ENCODE measurements at regions not wholly inside any gene's neighbourhood (a gene's known extent, or its start where the extent isn't known, plus 50 kb on each side); places are given as distances from the start of the nearest gene placed in this dataset.
"Not testable (repeated sequence)": the region's sequence is repeated elsewhere in the genome, so short reads cannot be mapped to it uniquely, and the experiment has no call there.

DNA sequence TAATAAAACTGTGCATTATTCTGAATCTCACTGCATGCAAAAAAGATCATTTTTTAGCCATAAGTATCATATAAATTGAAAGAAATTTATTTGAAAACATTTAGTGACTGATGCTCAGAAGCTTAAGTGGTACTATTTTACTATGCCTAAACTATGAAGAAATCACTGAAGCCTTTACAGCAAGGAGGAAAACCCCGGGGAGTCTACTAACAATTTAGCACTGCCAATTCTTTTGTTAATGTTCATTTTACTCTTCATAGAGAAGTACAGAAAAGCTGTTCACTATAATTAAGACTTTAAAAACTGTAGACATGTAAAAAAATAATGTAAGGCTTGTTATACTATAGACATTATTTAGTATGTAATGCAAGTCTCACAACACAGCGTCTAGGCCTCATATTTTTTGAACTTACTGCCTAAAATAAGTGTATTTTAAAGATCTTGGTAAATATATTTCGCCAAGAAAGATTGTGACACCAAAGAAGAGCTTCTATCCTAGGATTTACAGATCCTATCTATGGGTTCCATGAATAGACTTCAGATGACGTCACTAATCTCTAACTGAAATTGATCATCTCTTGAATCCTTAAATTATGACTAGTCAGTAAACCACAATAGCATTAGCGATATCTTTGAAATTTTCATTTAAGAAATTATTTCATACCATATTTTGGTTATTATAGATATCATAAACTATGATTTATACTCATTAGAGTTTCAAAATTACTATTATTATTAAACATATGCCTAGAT, 602.5 kb downstream of the TMA16 start:
- no peak for DNase-seq (ENCODE audit: low read depth)

DNA sequence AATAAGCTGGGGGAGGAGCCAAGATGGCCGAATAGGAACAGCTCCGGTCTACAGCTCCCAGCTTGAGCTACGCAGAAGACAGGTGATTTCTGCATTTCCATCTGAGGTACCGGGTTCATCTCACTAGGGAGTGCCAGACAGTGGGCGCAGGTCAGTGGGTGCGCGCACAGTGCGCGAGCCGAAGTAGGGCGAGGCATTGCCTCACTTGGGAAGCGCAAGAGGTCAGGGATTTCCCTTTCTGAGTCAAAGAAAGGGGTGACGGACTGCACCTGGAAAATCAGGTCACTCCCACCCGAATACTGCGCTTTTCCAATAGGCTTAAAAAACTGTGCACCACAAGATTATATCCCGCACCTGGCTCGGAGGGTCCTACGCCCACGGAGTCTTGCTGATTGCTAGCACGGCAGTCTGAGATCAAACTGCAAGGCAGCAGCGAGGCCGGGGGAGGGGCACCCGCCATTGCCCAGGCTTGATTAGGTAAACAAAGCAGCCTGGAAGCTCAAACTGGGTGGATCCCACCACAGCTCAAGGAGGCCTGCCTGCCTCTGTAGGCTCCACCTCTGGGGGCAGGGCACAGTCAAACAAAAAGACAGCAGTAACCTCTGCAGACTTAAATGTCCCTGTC, 606.4 kb downstream of the TMA16 start:
- DNase-seq (ENCODE audit: low read depth): not testable (repeated sequence)

DNA sequence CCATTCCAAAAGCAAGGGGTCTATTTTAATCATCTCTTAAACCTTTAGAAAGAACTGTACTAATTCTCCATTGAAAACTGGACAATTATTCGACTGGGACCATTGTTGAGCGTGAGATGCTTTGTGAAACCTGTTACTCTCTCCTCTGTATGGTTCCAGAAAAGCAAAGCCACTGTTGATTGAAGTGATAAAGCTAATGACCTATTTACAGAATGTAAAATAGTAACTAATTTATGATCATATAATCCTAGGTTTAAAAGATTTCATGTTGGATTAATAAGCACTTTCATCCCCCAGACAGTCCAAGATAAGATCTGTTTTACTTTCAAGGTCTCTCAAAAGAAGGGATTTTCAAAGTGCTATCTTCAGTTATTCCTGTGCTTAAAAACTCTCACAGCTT, 614.5 kb downstream of the TMA16 start:
- DNase-seq (ENCODE audit: low read depth): no peak

DNA sequence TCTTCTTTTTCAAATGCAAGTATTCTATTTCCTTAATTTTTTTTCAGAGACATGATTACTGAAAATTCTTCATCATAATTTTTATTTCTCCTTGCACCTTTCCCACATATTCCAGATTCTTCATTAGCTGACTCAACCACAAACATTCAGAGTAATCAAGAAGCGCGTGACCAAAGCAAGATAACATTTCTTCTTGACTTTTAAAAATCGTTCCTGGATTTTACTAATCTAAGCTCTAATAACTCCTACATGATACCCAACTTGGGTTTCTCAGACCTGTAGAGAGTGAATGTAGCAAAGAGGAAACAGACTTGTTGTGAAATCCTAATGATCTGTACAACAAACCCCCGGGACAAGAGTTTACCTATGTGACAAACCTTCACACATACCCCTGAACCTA, 615.0 kb downstream of the TMA16 start:
- DNase-seq (ENCODE audit: low read depth): no peak

DNA sequence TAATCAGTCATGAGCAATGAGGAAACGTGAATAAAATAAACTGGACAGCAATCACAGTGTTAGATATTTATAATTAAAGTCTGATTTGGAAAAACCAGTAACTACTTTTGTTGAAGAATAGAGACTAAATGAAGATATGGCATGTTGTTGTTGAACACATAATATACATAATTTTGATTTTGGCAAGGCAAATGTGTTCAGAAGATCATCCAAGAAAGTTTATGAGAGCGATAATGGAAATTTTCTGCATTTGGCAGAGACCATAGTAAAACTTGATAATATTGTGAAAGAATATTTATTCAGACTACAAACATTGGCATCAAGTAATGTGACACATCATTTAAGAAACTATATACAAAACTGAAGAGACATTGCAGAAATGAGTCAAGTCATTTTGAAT, 620.7 kb downstream of the TMA16 start:
- DNase-seq (ENCODE audit: low read depth): no peak

DNA sequence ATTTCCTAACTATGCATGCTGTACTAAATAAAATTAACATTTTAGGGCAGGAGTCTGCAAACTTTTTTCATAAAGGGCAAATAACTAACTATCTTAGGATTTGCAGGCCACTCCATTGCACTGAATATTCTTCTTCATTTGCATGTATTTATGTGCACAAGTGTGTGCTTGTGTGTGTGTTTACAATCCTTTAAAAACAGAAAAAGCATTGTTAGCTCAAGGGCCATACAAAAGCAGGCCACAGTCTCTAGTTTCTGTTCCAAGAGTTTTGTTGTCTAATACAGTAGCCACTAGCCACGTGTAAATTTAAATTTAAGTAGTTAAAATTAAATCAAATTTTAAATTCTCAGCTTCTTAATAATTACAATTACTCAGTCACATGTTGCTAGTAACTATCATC, 621.8 kb downstream of the TMA16 start:
- no peak for DNase-seq (ENCODE audit: low read depth)

DNA sequence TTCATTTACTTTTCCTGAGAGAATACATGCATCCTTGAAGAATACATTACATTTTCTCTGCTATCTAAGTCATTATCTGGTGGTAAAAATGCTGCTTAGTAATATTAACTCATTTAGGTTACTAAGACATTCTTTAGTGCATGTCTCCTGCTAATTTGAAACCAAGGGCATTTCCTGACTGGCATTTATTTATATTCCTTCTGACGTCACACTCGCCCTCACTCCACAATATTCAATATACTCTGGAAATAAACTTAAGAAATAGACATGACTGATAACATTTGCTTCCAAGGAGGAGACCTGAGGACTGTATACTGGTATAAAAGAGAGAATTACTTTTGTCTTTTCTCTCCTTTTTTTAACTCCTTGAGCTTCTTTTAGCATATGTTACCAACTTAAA, 619.5 kb upstream of the SMIM31 start:
- no peak for DNase-seq (ENCODE audit: low read depth)

DNA sequence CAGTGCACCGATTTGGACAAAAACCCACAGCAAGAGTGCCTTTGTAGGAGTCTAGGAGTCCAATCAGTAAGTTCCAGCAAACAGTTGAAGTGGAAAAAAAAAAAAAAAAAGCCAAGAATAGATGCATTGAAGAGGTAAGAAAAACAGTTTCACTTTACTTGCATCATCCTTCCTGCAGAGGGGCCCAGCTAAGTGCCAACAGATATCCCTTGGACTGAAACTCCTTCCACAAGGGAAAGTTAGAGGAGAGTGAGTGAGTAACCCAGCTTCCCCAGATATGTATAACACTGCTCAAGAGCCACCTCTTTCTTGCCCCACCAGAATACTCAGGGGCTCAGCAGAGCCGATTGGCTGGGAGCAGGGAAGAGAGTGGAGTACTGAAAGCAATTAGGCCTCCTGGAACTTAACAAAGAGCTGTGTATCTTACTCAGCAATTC, 617.7 kb upstream of the SMIM31 start:
- DNase-seq (ENCODE audit: low read depth): peak; percentile 2

DNA sequence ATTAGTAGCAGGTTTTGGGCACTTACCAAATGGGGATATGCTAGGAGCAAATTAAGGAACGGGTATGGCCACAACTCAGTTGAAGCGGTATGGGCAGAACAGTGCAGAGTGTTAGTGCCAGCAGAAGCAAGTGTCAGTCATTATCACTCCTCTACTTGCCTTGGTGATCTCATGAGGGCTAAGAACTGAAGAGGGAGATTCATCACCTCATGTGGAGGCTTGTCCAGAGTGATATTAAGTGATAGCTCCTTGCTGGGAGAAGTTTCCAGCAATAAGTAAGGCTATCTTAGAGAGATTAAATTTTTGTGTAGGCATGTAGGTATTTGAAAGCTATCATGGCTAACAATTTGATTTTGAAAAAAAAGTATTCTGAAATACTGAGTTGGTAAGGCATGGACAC, 615.4 kb upstream of the SMIM31 start:
- no peak for DNase-seq (ENCODE audit: low read depth)

DNA sequence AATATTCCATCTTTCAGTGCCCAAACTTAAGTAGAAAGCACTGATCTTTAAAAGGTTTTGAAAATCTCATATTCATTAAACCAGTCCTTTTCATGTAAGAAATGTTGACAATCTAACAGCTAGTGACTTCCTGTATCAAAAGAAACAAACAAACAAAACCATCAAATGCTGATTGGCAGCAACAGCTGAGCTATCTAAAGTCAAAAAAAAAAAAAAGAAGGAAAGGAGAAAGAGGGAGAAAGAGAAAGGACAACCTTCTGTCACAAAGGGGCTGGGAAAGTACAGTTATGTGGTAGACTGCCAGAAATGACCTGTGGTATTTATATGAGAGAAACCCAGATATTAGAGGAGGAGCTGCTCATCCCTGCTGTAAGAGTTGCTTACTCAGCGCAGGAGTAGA, 614.6 kb upstream of the SMIM31 start:
- DNase-seq (ENCODE audit: low read depth): no peak

DNA sequence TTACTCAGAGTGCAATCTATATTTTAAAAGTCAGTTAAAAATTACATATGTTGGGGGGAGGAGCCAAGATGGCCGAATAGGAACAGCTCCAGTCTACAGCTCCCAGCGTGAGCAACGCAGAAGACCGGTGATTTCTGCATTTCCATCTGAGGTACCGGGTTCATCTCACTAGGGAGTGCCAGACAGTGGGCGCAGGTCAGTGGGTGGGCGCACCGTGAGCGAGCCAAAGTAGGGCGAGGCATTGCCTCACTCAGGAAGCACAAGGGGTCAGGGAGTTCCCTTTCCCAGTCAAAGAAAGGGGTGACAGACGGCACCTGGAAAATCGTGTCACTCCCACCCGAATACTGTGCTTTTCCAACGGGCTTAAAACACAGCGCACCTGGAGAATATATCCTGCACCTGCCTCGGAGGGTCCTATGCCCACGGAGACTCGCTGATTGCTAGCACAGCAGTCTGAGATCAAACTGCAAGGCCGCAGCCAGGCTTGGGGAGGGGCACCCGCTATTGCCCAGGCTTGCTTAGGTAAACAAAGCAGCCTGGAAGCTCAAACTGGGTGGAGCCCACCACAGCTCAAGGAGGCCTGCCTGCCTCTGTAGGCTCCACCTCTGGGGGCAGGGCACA, 612.1 kb upstream of the SMIM31 start:
- not testable (repeated sequence) for DNase-seq (ENCODE audit: low read depth)

DNA sequence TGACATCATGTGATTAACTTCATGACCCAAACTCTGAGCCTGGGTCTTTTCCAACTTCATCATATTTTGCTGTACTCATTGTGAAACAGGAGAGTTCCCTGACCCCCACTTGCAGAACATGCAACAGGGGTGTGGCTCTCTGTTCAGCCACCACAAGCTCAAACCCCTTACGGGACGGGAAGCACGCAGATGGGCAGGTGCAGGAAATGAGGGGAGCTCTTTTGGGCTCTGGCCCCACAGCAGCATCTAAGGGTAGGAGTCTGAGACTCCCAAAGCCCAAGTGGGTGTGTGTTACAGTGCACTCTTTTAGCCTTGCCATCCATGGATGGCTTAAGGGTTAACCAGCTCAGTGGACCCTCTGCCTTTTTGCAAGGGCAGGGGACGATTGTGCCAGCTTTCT, 599.5 kb upstream of the SMIM31 start:
- DNase-seq (ENCODE audit: low read depth): no peak

DNA sequence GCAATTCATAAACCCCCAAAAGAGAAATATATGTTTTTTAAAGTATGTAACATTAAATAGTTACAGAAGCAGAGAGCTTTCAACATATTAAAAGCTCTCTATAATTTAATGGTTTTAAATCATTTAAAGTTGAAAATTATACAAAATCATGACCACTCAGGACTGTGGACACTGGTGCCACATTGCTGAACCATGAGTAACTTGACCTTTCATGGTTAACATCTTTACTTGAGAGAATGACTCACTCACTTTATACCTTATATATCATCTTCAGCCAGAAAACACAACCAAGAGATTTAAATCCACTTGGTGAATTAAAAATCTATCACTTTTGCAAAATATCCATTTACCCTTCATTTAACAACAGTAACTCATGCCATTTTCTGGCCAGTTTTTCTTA, 584.3 kb upstream of the SMIM31 start:
- no peak for DNase-seq (ENCODE audit: low read depth)

DNA sequence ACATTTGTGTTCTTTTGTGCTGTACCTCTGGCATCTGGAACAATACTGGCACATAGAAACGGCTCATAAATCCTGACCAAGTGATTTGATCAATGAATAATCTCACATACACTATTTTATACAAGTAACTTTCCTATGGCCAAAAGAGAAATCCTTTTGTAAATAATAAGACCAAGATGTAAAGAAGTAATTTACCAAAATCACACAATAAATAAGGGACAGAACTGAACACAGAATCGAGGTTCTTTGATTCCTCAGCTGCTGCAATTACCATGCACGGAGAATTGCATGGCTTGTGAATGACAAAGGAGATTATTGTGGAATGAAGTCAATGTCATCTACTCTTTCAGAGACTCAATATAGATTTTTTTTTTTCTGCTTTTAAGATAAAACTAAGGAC, 576.8 kb upstream of the SMIM31 start:
- DNase-seq (ENCODE audit: low read depth): no peak

DNA sequence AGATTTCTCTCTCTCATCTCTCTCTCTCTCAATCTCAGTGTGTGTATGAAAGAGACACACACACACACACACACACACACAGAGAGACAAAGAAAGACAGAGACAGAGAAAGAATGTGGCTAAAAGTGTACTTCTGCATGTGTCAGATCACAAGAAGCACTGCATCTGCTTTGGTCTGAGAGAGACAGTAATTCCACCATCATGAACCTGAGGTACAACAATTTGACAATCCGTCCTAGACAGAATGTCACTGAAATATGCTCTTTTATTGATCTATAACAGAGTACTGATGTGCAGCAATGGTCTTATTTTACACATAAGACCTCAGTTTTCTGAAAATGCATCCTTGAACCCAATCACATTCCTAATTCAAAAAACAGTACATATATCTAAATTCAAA, 576.2 kb upstream of the SMIM31 start:
- no peak for DNase-seq (ENCODE audit: low read depth)

DNA sequence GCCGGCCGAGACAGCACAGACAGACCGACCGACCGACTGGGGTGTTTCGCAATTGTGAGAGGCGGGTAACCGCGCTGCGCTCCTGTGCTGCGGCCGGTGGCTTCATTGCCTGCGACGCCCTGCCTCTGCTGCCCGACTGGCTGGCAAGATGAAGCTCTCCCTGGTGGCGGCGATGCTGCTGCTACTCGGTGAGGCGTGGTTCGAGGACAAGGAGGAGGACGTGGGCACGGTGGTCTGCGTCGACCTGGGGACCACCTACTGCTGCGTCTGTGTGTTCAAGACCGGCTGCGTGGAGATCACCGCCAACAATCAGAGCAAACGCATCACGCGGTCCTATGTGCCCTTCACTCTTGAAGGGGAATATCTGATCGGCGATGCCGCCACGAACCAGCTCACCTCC, 565.7 kb upstream of the SMIM31 start:
- no peak for DNase-seq (ENCODE audit: low read depth)

DNA sequence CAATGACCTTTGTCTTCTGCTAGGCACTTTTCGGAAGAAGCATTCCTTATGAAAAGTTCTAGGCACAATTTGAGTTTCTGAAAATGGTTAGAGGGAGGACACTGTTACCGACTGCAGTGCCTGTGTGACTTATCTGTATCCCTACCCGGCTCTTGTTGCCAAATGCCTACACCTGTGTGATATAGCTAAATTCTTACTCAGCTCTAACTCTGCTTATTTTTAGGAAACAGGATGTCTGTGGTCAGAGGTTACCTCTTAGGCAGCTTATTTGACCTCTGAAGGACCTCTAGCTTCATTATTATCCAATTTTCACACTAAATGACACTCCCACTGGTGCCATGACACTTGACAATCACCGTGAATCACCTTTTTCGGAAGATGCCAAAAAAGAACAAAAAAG, 561.1 kb upstream of the SMIM31 start:
- DNase-seq (ENCODE audit: low read depth): no peak

DNA sequence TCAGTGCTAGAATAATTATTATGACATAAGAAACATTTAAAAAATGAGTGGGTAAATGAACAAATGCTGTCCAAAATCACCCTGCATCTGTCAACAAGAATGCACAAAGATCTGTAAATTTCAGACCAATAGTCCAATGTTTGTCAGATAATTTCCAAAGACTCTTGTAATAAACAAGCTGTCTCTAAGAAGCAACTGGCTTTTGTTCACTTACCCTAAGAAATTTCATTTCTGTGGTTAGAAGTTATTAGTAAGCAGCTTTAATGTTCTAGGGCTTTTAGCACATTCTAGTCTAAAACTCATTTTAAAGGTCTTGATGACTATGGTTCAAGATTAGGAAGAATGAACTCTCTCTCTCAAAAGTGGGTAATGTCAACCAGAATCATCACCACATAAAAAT, 560.3 kb upstream of the SMIM31 start:
- no peak for DNase-seq (ENCODE audit: low read depth)

DNA sequence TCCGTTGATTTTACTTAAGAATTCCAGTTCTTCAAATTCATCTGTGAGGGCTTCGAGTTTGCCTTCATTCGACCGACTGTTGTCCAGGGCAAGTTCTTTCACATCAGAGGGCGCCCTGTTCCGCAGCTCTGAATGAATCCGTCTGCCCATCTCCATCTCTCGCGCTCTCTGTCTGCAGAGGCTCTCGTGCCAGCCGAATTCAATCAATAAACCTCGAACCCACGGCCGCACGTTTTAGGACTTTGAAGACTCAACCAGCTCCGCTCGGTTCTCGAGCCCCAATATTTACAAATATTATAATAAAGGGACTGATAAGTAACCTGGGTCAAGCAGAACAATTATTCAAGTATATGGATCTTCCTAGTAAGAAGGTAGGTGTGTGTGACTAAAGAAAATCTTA, 556.4 kb upstream of the SMIM31 start:
- DNase-seq (ENCODE audit: low read depth): no peak

DNA sequence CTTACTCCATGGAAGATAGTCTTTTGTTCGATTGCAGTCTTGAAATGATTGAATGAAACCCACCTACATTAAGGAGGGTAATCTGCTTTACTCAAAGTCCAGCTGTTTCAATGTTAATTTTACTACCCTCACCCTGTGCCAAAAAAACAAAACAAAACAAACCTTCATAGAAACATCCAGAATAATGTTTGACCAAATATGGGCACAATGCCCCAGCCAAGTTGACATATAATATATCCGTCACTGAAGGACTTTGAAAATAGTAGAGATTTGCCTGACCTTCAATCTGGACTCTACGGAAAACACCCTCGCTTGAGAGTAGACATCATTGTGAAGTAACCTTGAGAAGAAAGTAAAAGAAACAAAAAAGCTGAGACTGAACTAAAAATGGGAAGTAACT, 550.5 kb upstream of the SMIM31 start:
- no peak for DNase-seq (ENCODE audit: low read depth)

DNA sequence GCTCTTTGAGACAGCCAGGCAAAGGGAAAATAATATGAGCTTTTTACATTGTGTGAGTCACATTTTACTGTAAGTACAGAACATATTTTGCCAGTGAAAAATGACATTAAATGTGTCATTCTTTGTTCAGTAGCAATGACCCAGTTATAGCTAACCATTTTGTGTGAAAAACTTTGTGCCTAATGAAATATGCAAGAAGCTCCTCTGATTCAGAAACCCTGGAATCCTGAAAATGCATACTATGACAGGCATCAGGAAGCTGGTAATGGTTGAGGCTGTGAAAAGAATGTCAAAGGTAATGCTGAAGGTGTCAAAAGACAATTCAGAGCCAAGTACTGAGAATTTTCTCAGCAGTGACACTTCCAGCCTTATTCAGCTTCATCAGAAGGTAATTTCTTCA, 549.5 kb upstream of the SMIM31 start:
- peak; percentile 18 for DNase-seq (ENCODE audit: low read depth)

DNA sequence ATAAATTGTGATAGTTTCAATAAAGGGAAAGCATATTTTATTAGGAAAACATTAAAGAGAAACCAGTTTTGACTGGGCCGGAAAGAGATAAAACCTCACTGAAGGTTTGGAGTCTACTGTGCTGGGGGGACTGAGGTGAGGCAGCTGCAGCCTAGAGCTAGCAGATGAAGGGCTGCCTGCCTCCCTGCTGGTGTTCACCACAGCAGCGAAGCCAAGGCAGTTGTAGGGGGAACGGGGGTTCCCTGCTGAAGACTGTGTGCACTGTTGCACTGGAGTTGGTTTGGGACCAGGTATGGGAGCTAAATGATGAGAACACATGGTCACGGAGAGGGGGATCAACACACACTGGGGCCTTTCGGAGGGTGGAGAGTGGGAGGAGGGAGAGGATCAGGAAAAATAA, 546.5 kb upstream of the SMIM31 start:
- DNase-seq (ENCODE audit: low read depth): no peak

DNA sequence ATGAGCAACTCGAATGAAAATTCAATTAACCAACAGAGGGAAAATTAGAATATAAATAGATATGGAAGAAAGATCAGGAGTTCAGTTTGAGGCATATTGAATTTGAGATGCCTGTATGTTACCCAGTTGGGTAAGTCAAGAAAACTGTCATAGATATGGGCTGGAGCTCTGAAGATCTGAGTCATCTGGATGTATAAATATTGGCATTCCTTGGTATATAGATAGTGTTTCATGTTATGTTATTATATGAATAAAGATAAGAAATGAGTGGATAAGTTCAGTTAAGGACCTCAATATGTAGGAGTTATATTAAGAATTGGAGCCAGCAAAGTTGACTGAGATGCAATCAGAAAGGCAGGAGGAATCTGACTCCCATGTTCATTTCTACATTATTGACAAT, 543.6 kb upstream of the SMIM31 start:
- no peak for DNase-seq (ENCODE audit: low read depth)

DNA sequence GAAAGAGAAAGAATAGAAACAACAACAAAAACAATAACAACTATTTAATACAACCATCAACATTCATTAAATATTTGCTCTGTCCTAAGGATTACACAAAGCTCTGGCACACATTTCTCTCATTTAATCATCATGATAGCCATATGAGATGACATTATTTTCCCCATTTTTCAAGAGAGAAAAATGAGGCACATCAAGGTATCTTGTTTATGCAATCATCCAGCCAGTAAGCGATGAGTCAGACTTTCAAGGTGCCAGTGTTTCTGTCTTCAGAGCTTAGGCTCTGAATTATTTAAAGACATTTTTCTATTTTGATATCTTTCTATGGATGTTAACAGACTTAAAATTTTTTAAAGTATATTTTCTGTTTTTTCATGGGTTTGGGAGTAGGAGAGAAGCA, 541.8 kb upstream of the SMIM31 start:
- DNase-seq (ENCODE audit: low read depth): no peak

Measured in stromal cell of bone marrow (primary cell).